22Rv1 (cell line): ENCODE measurements at regions not wholly inside any gene's neighbourhood (a gene's known extent, or its start where the extent isn't known, plus 50 kb on each side); places are given as distances from the start of the nearest gene placed in this dataset.

Source experiments
- ZFX ChIP-seq: fragments of 450-650 bp; IDR thresholded peaks from 2 replicates; pipeline ENCODE4 v1.6.1; 2017; ENCODE audit warnings: antibody characterized with exemption, borderline replicate concordance
- TF ChIP-seq, protein P1 (sequence below): fragments of 450-650 bp; IDR thresholded peaks from 2 replicates; pipeline ENCODE4 v1.5.1; 2017; ENCODE audit warnings: mild to moderate bottlenecking

DNA sequence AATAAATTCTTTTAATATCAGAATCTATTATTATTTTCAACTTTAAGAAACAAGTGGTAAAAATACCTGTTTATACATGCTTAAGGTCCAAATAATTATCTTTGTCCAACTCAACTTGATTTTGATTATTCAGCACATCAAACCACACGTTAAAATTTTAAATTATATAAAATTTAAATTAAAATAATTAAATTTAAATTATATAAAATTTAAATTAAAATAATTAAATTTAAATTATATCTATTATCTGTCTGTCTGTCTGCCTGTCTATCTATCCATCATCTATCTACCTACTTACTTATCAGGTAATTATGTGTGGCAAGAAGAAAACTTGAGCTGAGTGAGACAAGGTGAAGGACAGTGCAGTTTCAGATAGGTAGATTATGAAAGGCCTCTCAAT, 605.3 kb upstream of the RIOK2 start:
- TF ChIP-seq, protein P1, sequence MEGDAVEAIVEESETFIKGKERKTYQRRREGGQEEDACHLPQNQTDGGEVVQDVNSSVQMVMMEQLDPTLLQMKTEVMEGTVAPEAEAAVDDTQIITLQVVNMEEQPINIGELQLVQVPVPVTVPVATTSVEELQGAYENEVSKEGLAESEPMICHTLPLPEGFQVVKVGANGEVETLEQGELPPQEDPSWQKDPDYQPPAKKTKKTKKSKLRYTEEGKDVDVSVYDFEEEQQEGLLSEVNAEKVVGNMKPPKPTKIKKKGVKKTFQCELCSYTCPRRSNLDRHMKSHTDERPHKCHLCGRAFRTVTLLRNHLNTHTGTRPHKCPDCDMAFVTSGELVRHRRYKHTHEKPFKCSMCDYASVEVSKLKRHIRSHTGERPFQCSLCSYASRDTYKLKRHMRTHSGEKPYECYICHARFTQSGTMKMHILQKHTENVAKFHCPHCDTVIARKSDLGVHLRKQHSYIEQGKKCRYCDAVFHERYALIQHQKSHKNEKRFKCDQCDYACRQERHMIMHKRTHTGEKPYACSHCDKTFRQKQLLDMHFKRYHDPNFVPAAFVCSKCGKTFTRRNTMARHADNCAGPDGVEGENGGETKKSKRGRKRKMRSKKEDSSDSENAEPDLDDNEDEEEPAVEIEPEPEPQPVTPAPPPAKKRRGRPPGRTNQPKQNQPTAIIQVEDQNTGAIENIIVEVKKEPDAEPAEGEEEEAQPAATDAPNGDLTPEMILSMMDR: no peak
- TF ChIP-seq ZFX: no peak
